ENCODE measurements at regions not wholly inside any gene's neighbourhood (a gene's known extent, or its start where the extent isn't known, plus 50 kb on each side); places are given as distances from the start of the nearest gene placed in this dataset.

DNA sequence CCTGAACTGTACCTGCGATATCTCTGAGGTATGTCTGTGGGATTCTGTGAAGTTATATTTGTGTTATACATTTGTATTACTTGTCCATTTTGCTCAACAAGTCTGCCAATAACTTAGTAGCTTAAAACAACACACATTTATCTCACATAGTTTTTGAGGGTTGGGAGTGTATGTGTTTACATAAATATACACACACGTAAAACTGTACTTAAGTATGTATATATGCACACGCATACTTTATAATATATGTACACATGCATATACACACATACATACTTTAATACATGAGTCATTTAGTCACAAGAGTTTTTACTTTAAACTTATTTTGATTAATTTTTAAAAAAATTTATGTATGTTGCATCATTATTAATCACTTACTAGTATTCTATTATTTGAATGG lies 205.9 kb upstream of the EDIL3 start:
- Histone ChIP-seq H3K4me2 (ENCODE audit: insufficient read depth in 1 of 2, low read depth in 2 of 2, low read length in 2 of 2) (no peak overlapping the region), H3K79me1 (ENCODE audit: low read depth, low read length) (no peaks in the 10 kb centered on the region), H3K36me3 (ENCODE audit: control insufficient read depth in 2 of 4, insufficient read depth in 4 of 4, low read length in 3 of 4) (no peaks in the 10 kb centered on the region), H3K56ac (replicated peaks; ENCODE audit: insufficient read length, low read depth, low read length) (no peak overlapping the region), H2BK20ac (ENCODE audit: low read length) (no peak overlapping the region), H3K9ac (replicated peaks in 1 of 4; ENCODE audit: extremely low read depth in 1 of 4, low read depth in 3 of 4, low read length in 3 of 4) (no peak overlapping the region), H3K27ac (ENCODE audit: low read depth, low read length) (no peak overlapping the region), H3K4me1 (replicated peaks in 1 of 4; ENCODE audit: control insufficient read depth in 3 of 4, insufficient read depth in 4 of 4, low read length in 3 of 4) (0 out of 7 replicates have a peak, but pooled peaks cover 0 to 2% (median 0%) of the 10 kb centered on the region in 4 experiments), H2AK5ac (ENCODE audit: low read depth, low read length) (no peak overlapping the region), H3K23ac (ENCODE audit: insufficient read length) (no peak overlapping the region), H3K4ac (replicated peaks; ENCODE audit: insufficient read length, low read depth, low read length) (no peak overlapping the region), H3K79me2 (ENCODE audit: control insufficient read depth in 1 of 2, insufficient read depth in 2 of 2, low read length in 2 of 2) (no peaks in the 10 kb centered on the region), H3K23me2 (ENCODE audit: low read depth, low read length) (no peaks in the 10 kb centered on the region), H2AFZ (ENCODE audit: low read length) (no peak overlapping the region), H4K20me1 (replicated peaks in 1 of 2; ENCODE audit: control insufficient read depth in 1 of 2, insufficient read depth in 2 of 2, low read length in 2 of 2) (no peaks in the 10 kb centered on the region), H3K27me3 (replicated peaks in 1 of 4; ENCODE audit: control insufficient read depth in 3 of 4, extremely low read depth in 1 of 4, insufficient read depth in 3 of 4, low read length in 3 of 4) (no peaks in the 10 kb centered on the region), H4K91ac (replicated peaks; ENCODE audit: insufficient read length, low read length) (no peak overlapping the region), H2BK15ac (ENCODE audit: low read length) (no peak overlapping the region), H2BK12ac (ENCODE audit: low read depth, low read length) (no peak overlapping the region), H3K4me3 (ENCODE audit: extremely low read depth in 1 of 4, insufficient read depth in 2 of 4, low read depth in 3 of 4, low read length in 4 of 4) (no peak overlapping the region), H2BK5ac (ENCODE audit: low read depth, low read length) (no peak overlapping the region), H3K18ac (ENCODE audit: extremely low read depth, low read length) (no peak overlapping the region), H3K9me3 (ENCODE audit: insufficient read depth in 2 of 2, low read depth in 1 of 2, low read length in 1 of 2) (no peaks in the 10 kb centered on the region), H3K14ac (ENCODE audit: insufficient read length) (no peak overlapping the region), H4K5ac (ENCODE audit: insufficient read length, low read depth, low read length) (no peak overlapping the region), H4K8ac (ENCODE audit: extremely low read depth, insufficient read depth, low read length) (no peak overlapping the region), H2BK120ac (replicated peaks; ENCODE audit: low read depth, low read length) (no peak overlapping the region)
- CTCF ChIA-PET (ENCODE audit: partially characterized antibody): interaction anchor here (1.2 kb wide), 1 partner anchor 9 kb away, joined by 3 read pairs; no protein-coding TSS in a partner anchor
- POLR2A ChIA-PET (ENCODE audit: partially characterized antibody): no interaction called here
- DNase-seq (ENCODE audit: low read depth in 1 of 2, low spot score in 2 of 2): no peak
- 85% methylated on average over 3 of the region's 3 CpGs; no CpG with 5 or more reads in 1 of the 2 experiments for WGBS, 2 experiments (ENCODE audit: extremely low coverage in 1 of 2, insufficient coverage in 1 of 2, insufficient read length in 1 of 2, insufficient replicate concordance in 2 of 2, low coverage in 1 of 2, low lambda C conversion rate in 2 of 2, missing lambda C conversion rate in 1 of 2)
- no peak for FAIRE-seq
- TF ChIP-seq CREB1 (IDR thresholded peaks at IDR 0.05): no peak
- TF ChIP-seq CTBP2 (IDR thresholded peaks at IDR 0.05; ENCODE audit: borderline replicate concordance, insufficient read depth, insufficient read length, low read length): no peak
- TF ChIP-seq CBX5 (IDR thresholded peaks at IDR 0.05; ENCODE audit: low read depth, low read length): no peak
- TF ChIP-seq SP2 (IDR thresholded peaks at IDR 0.05; ENCODE audit: low read length): no peak
- no peak for TF ChIP-seq POU5F1 (IDR thresholded peaks at IDR 0.05; ENCODE audit: low read depth, low read length)
- TF ChIP-seq RNF2 (IDR thresholded peaks at IDR 0.05; ENCODE audit: borderline replicate concordance, low read depth, low read length, missing control alignments, poor library complexity, severe bottlenecking): no peak
- no peak for TF ChIP-seq KDM5A (IDR thresholded peaks at IDR 0.05; ENCODE audit: low read length)
- no peak for TF ChIP-seq BRCA1 (IDR thresholded peaks at IDR 0.05; ENCODE audit: low read depth, low read length)
- no peak for TF ChIP-seq TAF7 (optimal IDR thresholded peaks at IDR 0.05; ENCODE audit: borderline replicate concordance, low read depth, low read length)
- no peak for TF ChIP-seq EP300 (IDR thresholded peaks at IDR 0.05; ENCODE audit: borderline replicate concordance in 1 of 2, low read depth in 2 of 2, low read length in 2 of 2)
- TF ChIP-seq YY1 (IDR thresholded peaks at IDR 0.05; ENCODE audit: low read depth, low read length): no peak
- no peak for TF ChIP-seq KDM1A (IDR thresholded peaks at IDR 0.05; ENCODE audit: borderline replicate concordance, low read length)
- no peak for TF ChIP-seq SIRT6 (IDR thresholded peaks at IDR 0.05; ENCODE audit: low read length)
- no peak for TF ChIP-seq JUND (IDR thresholded peaks at IDR 0.05; ENCODE audit: low read length)
- no peak for TF ChIP-seq SAP30 (IDR thresholded peaks at IDR 0.05; ENCODE audit: insufficient read depth, insufficient replicate concordance, low read length)

Measured in H1 (cell line).